DND-41 (cell line): ENCODE measurements at regions not wholly inside any gene's neighbourhood (a gene's known extent, or its start where the extent isn't known, plus 50 kb on each side); places are given as distances from the start of the nearest gene placed in this dataset.
A peak's percentile ranks its signal among the peaks of the same experiment; 100 is the strongest.

ENCODE experiments used
- ATAC-seq: fragments of 200-7000 bp; cut with Tn5 transposase; 3 replicates; pipeline ENCODE4 v1.9.1; 2021; ENCODE audit warnings: low read depth; ENCODE audit not compliant: insufficient read depth
- DNase-seq: peaks from one replicate; pipeline ENCODE4 v3.0.0-alpha.2; 2020
- H2AFZ ChIP-seq: 2 replicates; pipeline ENCODE4 v1.6.0; 2012; ENCODE audit warnings: low read depth, low read length
- H3K27ac ChIP-seq: 2 replicates; pipeline ENCODE4 v1.5.1; 2012; ENCODE audit warnings: low read length, inconsistent platforms
- H3K27me3 ChIP-seq: fragments of 200-600 bp; sonication (generic); 2 replicates; pipeline ENCODE4 v1.6.0; 2012; ENCODE audit warnings: low read length, mild to moderate bottlenecking, inconsistent platforms; ENCODE audit not compliant: insufficient read depth, poor library complexity
- H3K36me3 ChIP-seq: 2 replicates; pipeline ENCODE4 v1.5.1; 2012; ENCODE audit warnings: low read length, inconsistent platforms; ENCODE audit not compliant: insufficient read depth
- H3K4me1 ChIP-seq: 2 replicates; pipeline ENCODE4 v1.5.1; 2012; ENCODE audit warnings: mild to moderate bottlenecking, low read length; ENCODE audit not compliant: insufficient read depth
- H3K4me2 ChIP-seq: 2 replicates; pipeline ENCODE4 v1.6.0; 2012; ENCODE audit warnings: mild to moderate bottlenecking, moderate library complexity, low read length, inconsistent platforms; ENCODE audit not compliant: insufficient read depth
- H3K4me3 ChIP-seq, 2 experiments: fragments of 200-600 bp in 1 of 2; shearing (Covaris generic) in 1 of 2; 2 replicates each; pipeline ENCODE4 v1.5.1; 2012 to 2016; ENCODE audit warnings: inconsistent platforms in 2 of 2, low read length in 2 of 2, mild to moderate bottlenecking in 2 of 2, low read depth in 1 of 2, moderate library complexity in 1 of 2
- H3K79me2 ChIP-seq: 2 replicates; pipeline ENCODE4 v1.6.0; 2012; ENCODE audit warnings: low read length, inconsistent platforms; ENCODE audit not compliant: insufficient read depth
- H3K9ac ChIP-seq: 2 replicates; pipeline ENCODE4 v1.6.0; 2012; ENCODE audit warnings: low read depth, mild to moderate bottlenecking, inconsistent platforms, low read length, moderate library complexity
- H3K9me3 ChIP-seq: 2 replicates; pipeline ENCODE4 v1.5.1; 2012; ENCODE audit warnings: low read length, moderate library complexity, mild to moderate bottlenecking, inconsistent platforms; ENCODE audit not compliant: insufficient read depth, severe bottlenecking
- H4K20me1 ChIP-seq: 2 replicates; pipeline ENCODE4 v1.6.0; 2012; ENCODE audit warnings: low read length; ENCODE audit not compliant: insufficient read depth
- CTCF ChIP-seq: IDR thresholded peaks from 2 replicates; pipeline ENCODE4 v1.5.1; 2012; ENCODE audit warnings: borderline replicate concordance, low read length, moderate library complexity, mild to moderate bottlenecking; ENCODE audit not compliant: poor library complexity, severe bottlenecking; ENCODE audit errors: extremely low read depth
- EZH2 ChIP-seq: IDR thresholded peaks from 3 replicates; pipeline ENCODE4 v1.6.1; 2012; ENCODE audit warnings: borderline replicate concordance, low read depth, mild to moderate bottlenecking, moderate library complexity, low read length, inconsistent platforms; ENCODE audit not compliant: severe bottlenecking

- H3K4me1 ChIP-seq = no peaks in the 10 kb centered on the region
- no peak overlapping the region for H3K4me3 ChIP-seq
- H3K9ac ChIP-seq = no peak overlapping the region
- no peak overlapping the region for H3K4me2 ChIP-seq
- H4K20me1 ChIP-seq = no peaks in the 10 kb centered on the region
- no peaks in the 10 kb centered on the region for H3K79me2 ChIP-seq
- no peak for TF ChIP-seq CTCF
- TF ChIP-seq EZH2 = no peak
- H3K27me3 ChIP-seq = no peaks in the 10 kb centered on the region
- ATAC-seq = no peak
- no peaks in the 10 kb centered on the region for H3K9me3 ChIP-seq
- DNase-seq = no peak
- H3K27ac ChIP-seq = no peak overlapping the region
- no peaks in the 10 kb centered on the region for H3K36me3 ChIP-seq
- H2AFZ ChIP-seq = no peak overlapping the region
Observed at GRCh38 chr4:134337574-134337973, 136.0 kb upstream of the PABPC4L start.

GRCh38 chr4:134328741-134329140 is 127.2 kb upstream of the PABPC4L start:
- ATAC-seq (peak; percentile 19; the same call in 1 of the 3 replicates), DNase-seq (no peak)
- Histone ChIP-seq H4K20me1 (no peaks in the 10 kb centered on the region), H3K4me2 (no peak overlapping the region), H3K9ac (no peak overlapping the region), H3K27ac (no peak overlapping the region), H2AFZ (peak overlapping the region; percentile 13; the same call in 1 of the 2 replicates), H3K79me2 (no peaks in the 10 kb centered on the region), H3K9me3 (peaks cover 12% of the 10 kb centered on the region), H3K27me3 (no peaks in the 10 kb centered on the region), H3K4me1 (no peaks in the 10 kb centered on the region), H3K4me3 (no peak overlapping the region), H3K36me3 (no peaks in the 10 kb centered on the region)
- TF ChIP-seq EZH2 (no peak), CTCF (no peak)

GRCh38 chr4:134327274-134328122 is 125.9 kb upstream of the PABPC4L start:
- Histone ChIP-seq H3K27ac (no peak overlapping the region), H3K27me3 (no peaks in the 10 kb centered on the region), H3K36me3 (no peaks in the 10 kb centered on the region), H3K4me3 (no peak overlapping the region), H3K4me2 (no peak overlapping the region), H3K79me2 (no peaks in the 10 kb centered on the region), H3K9me3 (peaks cover 12% of the 10 kb centered on the region), H4K20me1 (no peaks in the 10 kb centered on the region), H3K9ac (no peak overlapping the region), H3K4me1 (no peaks in the 10 kb centered on the region), H2AFZ (0 out of 2 replicates have a peak overlapping the region, but pooled peaks have one; percentile 17)
- DNase-seq (no peak), ATAC-seq (no peak)
- TF ChIP-seq EZH2 (no peak), CTCF (no peak)
